GM21367 (cell line): ENCODE measurements at regions not wholly inside any gene's neighbourhood (a gene's known extent, or its start where the extent isn't known, plus 50 kb on each side); places are given as distances from the start of the nearest gene placed in this dataset.
"Not testable (repeated sequence)": the region's sequence is repeated elsewhere in the genome, so short reads cannot be mapped to it uniquely, and the experiment has no call there.

Experiments used
- ATAC-seq: cut with Tn5 transposase; IDR thresholded peaks from one replicate; pipeline ENCODE4 v1.9.1; 2021; ENCODE audit not compliant: unreplicated experiment

DNA sequence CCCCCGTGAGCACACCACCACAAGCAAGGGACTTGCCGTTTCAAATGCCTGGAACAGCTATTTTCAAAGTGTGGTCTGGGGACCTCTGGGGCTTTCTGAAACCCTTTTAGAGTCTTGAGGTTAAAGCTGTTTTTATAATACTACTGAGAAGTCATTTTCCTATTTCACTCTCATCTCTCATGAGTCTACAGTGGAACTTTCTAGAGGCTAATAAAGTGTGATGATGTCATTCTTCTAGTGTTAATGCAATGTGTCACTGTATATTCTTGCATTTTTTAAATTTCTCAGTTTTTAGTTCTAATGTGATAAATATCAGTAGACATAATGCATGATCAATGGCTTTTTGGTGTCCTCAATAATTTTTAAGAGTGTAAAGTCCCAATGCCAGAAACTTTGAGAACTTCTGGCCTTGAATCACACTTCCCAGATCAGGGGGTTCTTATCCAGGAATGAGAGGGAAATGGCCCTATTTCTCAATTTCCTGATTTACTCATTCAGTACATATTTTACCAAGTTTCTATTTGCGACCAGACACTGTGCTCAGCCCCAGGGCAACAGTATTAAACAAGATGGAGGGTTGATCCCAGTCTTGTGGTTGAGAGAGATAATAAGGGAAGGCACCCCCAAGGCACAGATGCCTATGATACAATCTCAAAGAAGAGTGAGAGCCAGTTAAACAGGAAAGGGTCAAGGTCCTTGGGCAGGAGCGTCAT is 444.0 kb downstream of the HS3ST3B1 start:
- ATAC-seq: no peak

GRCh38 chr17:14741491-14741890 is 440.6 kb downstream of the HS3ST3B1 start:
- ATAC-seq: no peak

DNA sequence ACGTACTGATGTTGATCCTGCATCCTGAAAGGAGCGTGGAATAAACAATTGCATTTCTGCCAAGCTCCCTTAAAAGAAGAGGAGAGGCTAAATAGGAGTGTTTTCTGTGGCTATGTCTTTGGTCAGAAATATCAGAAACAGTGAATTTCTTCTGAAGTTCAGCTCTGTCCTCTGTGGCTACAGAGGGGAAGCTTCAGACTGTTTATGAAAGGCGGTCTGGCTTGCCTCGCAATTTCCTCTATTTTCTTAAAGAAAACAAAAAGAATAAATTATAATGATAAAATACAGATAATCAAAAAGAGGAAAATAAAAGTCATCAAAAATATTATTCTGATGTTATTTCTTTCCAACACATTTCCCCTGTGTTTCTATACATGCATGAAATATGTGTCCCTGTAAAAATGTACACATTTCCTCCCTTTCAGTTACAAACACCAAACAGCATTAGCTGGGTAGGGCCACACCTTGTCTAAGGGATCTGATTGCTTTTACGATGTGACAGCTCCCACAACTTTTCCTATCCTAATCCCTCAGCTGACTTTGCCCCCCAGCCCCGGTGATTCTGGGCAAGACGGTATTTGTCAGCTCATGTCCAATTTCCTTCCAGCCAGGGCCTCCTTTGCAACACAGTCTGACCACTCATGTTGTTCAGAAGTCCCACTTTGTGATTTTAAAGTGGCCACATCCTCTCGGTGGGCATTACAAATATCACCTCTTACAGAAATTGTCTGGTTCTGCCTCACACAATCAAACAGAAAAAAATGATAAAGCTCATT is 439.0 kb downstream of the HS3ST3B1 start:
- no peak for ATAC-seq

GRCh38 chr17:14738652-14738988 is 437.7 kb downstream of the HS3ST3B1 start:
- ATAC-seq: no peak

GRCh38 chr17:14737984-14738651 is 437.2 kb downstream of the HS3ST3B1 start:
- ATAC-seq: peak; percentile 77

DNA sequence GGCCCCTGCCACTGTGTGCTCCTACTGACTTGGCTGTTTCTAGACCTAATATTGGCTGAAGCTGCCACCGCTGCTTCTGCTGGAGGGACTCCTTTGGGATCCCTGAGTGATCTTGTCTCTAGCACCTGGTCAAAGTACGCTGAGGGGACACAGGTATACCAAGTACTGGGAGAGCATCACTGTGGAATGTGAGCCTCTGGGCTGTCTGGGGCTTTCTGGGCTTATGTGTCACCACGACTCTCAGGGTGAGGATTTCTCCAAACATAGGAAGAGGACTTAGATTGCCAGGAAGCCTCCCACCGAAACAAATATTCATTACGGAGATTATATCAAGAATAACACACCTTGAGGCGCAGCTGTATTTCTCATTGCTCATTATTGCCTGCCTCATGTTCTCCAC is 435.8 kb downstream of the HS3ST3B1 start:
- ATAC-seq: no peak

GRCh38 chr17:14733376-14733775 is 432.5 kb downstream of the HS3ST3B1 start:
- ATAC-seq: no peak

GRCh38 chr17:14732211-14732610 is 431.3 kb downstream of the HS3ST3B1 start:
- ATAC-seq: no peak

DNA sequence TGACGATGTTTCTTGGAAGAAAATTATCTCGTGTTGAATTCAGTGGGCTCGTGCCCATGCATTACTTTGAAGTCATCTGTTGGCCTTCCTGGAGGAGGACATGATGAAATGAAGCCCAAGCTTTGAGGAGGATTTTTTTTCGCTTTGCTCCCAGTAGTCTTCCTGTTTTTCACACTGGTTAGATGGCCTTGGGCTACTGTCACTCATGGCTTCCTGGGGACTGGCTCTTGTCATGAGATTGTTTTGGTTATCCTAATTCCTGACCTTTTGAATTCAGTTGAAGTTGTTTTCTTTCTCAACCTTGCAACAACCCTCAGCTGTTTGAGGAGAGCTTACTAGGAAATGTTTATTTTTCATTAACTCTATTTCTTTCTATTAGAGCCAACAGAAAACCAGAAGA is 430.7 kb downstream of the HS3ST3B1 start:
- no peak for ATAC-seq

- no peak for ATAC-seq
Measured at GRCh38 chr17:14730821-14731220, 429.9 kb downstream of the HS3ST3B1 start.

- ATAC-seq: no peak
Measured at GRCh38 chr17:14725729-14726128, 424.8 kb downstream of the HS3ST3B1 start.

DNA sequence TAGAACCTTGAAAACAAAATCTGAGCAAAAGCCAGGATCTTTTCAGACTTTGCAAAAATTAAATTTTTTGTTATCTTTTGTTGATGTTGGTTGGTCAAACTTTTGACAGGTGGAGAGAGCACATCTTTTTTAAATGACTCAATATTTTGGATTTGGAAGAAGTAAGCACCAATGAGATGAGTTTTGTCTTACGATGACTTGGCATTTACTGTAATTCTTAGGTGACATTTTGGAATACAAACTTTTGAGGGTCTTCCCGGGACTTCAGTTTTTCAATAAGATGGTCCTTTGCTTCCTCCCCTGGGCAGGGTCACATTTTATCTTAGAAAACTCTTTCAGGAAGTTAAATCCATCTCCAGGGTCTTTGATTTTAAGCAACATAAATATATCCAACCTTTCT is 423.9 kb downstream of the HS3ST3B1 start:
- no peak for ATAC-seq

DNA sequence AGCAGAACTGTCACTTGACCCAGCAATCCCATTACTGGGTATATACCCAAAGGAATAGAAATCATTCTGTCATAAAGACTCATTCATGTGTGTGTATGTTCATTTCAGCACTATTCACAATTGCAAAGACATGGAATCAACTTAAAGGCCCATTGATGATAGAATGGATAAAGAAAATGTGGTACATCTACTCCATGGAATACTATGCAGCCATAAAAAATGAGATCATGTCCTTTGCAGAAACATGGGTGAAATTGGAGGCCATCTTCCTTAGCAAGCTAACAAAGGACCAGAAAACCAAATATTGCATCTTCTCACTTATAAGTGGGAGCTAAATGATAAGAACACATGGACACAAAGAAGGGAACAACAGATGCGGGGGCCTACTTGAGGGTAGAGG is 422.5 kb downstream of the HS3ST3B1 start:
- ATAC-seq: not testable (repeated sequence)

- no peak for ATAC-seq
Measured at GRCh38 chr17:14719942-14720341, 419.1 kb downstream of the HS3ST3B1 start.

GRCh38 chr17:14717859-14718258 is 417.0 kb downstream of the HS3ST3B1 start:
- ATAC-seq: no peak

DNA sequence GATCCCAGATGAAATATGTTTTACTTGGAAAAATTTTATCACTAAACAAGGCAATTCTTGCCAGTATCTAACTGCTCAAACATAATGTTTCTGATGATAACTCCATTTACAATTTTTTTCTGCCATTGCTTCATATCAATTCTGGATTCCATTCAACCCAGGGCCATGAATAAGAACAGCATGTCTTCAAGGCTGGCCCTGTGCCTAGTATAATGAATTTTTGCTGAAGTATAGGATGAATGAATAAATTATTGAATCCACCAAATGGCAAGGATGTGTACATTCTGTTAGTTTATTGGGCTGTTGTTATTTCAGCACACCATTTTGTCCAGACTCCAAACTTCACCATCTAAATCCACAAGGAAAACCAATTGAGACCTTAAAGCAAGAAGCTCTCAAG is 414.7 kb downstream of the HS3ST3B1 start:
- no peak for ATAC-seq

DNA sequence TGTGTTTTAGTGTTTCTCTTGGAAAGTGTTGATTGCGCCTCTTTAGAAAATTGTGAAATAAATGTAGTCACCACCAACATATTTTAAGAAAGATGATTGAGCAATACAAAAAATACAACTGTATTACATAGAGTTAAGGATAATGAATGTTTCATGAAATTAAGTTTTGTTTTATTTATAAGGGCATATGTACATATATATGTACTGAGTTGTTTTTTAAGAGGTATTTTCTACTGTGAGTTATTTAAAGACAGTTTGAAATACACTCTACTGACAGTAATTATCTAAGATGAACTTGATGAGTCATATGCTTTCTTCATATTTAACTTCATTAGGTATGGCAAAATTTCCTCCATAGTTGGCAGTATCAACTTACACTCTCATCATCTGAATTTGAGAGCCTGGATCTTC is 411.7 kb downstream of the HS3ST3B1 start:
- ATAC-seq: no peak

DNA sequence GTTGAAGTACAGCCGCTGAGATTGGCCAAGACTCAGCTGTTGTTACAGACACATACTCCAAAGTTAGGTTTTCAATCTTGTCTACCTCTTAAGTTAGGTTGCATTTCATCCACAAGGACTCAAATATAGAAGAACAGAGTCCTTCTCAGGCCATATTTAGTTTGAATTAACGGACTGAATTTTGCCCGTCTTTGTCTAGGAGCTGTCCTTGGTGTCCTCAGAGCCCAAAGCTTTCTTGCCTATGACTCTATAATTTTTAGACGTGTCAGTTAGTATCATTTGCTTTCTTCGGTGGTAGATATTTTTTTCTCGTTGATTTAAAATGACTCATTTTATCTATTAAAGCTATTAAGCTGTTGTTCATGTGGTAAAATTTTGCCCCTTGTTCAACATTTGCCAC is 403.2 kb downstream of the HS3ST3B1 start:
- no peak for ATAC-seq

GRCh38 chr17:14701886-14702285 is 401.0 kb downstream of the HS3ST3B1 start:
- ATAC-seq: no peak

DNA sequence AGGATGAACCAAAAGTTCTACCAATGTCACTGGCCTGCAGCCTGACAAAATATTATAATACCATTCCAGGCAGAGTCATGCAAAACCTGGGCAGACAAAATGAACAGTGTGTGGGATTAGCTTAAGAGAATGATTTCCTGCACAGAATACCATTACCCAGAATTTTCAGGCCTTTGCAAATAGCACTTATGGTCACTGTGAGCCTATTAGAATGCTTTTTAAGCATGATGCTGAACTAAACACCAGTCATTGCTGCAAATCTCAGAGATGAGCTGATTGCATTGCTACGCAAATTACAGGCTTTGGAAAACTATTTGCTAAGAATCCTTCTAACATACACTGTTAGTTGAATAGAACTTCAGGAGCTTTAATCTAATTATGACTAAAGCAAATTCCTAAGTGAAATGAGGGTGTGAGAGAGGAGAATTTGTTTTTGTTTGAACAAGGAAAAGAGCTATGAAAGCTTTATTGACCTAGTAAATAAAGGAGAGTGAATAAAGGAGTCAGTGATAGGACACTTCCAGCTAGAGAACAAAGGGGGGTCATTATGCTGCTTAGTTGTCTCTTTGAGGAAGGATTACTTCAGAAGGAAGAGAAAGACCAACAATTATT is 398.8 kb downstream of the HS3ST3B1 start:
- ATAC-seq: no peak

- no peak for ATAC-seq
Measured at GRCh38 chr17:14693382-14693781, 392.5 kb downstream of the HS3ST3B1 start.

GRCh38 chr17:14690704-14691103 is 389.8 kb downstream of the HS3ST3B1 start:
- no peak for ATAC-seq
